H9 (cell line): ENCODE measurements at regions not wholly inside any gene's neighbourhood (a gene's known extent, or its start where the extent isn't known, plus 50 kb on each side); places are given as distances from the start of the nearest gene placed in this dataset.

Experiments used
- DNase-seq: peaks from one replicate; pipeline ENCODE4 v3.0.0-alpha.2; 2017
- H2AFZ ChIP-seq: one replicate; pipeline ENCODE4 v1.6.1; 2013; ENCODE audit warnings: mild to moderate bottlenecking, low read length, control low read depth, moderate library complexity
- H2AK5ac ChIP-seq: 2 replicates; pipeline ENCODE4 v1.6.1; 2013; ENCODE audit warnings: low read length, control low read depth, mixed read lengths; ENCODE audit not compliant: insufficient read length
- H2BK120ac ChIP-seq: one replicate; pipeline ENCODE4 v1.6.1; 2013; ENCODE audit warnings: low read depth, mild to moderate bottlenecking, low read length, control low read depth, inconsistent platforms; ENCODE audit not compliant: poor library complexity, severe bottlenecking
- H2BK12ac ChIP-seq: 2 replicates; pipeline ENCODE4 v1.6.1; 2013; ENCODE audit warnings: low read length, control low read depth, mixed read lengths, low read depth; ENCODE audit not compliant: insufficient read length
- H2BK15ac ChIP-seq: 2 replicates; pipeline ENCODE4 v1.6.1; 2013; ENCODE audit warnings: low read depth, low read length, control low read depth
- H2BK20ac ChIP-seq: one replicate; pipeline ENCODE4 v1.6.1; 2013; ENCODE audit warnings: low read depth, mild to moderate bottlenecking, low read length, control low read depth, inconsistent platforms; ENCODE audit not compliant: poor library complexity, severe bottlenecking
- H2BK5ac ChIP-seq: 2 replicates; pipeline ENCODE4 v1.6.1; 2013; ENCODE audit warnings: low read length, control low read depth, mixed read lengths; ENCODE audit not compliant: insufficient read length
- H3K14ac ChIP-seq: 2 replicates; pipeline ENCODE4 v1.6.1; 2013; ENCODE audit warnings: low read length, control low read depth; ENCODE audit not compliant: insufficient read depth
- H3K18ac ChIP-seq: 2 replicates; pipeline ENCODE4 v1.6.1; 2013; ENCODE audit warnings: low read depth, mild to moderate bottlenecking, mixed read lengths, low read length, control low read depth; ENCODE audit not compliant: insufficient read length
- H3K23ac ChIP-seq: 2 replicates; pipeline ENCODE4 v1.6.1; 2013; ENCODE audit warnings: low read length, control low read depth, mixed read lengths, low read depth; ENCODE audit not compliant: insufficient read length
- H3K23me2 ChIP-seq: 2 replicates; pipeline ENCODE4 v1.6.1; 2013; ENCODE audit warnings: low read depth, mild to moderate bottlenecking, mixed read lengths, low read length, control low read depth; ENCODE audit not compliant: insufficient read length, poor library complexity, severe bottlenecking
- H3K27ac ChIP-seq: 2 replicates; pipeline ENCODE4 v1.5.1; 2013; ENCODE audit warnings: low read length, control low read depth, mixed read lengths, low read depth; ENCODE audit not compliant: insufficient read length
- H3K27me3 ChIP-seq: 2 replicates; pipeline ENCODE4 v1.6.1; 2013; ENCODE audit warnings: low read length, control low read depth, inconsistent platforms; ENCODE audit not compliant: insufficient read depth
- H3K4ac ChIP-seq: 2 replicates; pipeline ENCODE4 v1.6.1; 2013; ENCODE audit warnings: low read depth, mild to moderate bottlenecking, control low read depth, inconsistent platforms, low read length, moderate library complexity
- H3K4me1 ChIP-seq: 2 replicates; pipeline ENCODE4 v1.6.1; 2013; ENCODE audit warnings: low read length, control low read depth, inconsistent platforms; ENCODE audit not compliant: insufficient read depth
- H3K4me2 ChIP-seq: 2 replicates; pipeline ENCODE4 v1.6.1; 2013; ENCODE audit warnings: low read length, control low read depth, mixed read lengths; ENCODE audit not compliant: insufficient read length, insufficient read depth
- H3K56ac ChIP-seq: 2 replicates; pipeline ENCODE4 v1.6.1; 2013; ENCODE audit warnings: low read depth, mild to moderate bottlenecking, mixed read lengths, low read length, control low read depth; ENCODE audit not compliant: insufficient read length
- H3K79me1 ChIP-seq: 2 replicates; pipeline ENCODE4 v1.6.1; 2013; ENCODE audit warnings: low read depth, mild to moderate bottlenecking, moderate library complexity, low read length, control low read depth, inconsistent platforms; ENCODE audit not compliant: insufficient read depth, poor library complexity, severe bottlenecking
- H3K79me2 ChIP-seq: 2 replicates; pipeline ENCODE4 v1.6.1; 2013; ENCODE audit warnings: low read length, control low read depth, inconsistent platforms; ENCODE audit not compliant: insufficient read depth
- H3K9ac ChIP-seq: 2 replicates; pipeline ENCODE4 v1.6.1; 2013; ENCODE audit warnings: low read length, control low read depth, mixed read lengths; ENCODE audit not compliant: insufficient read length; ENCODE audit errors: extremely low read depth
- H3K9me3 ChIP-seq: one replicate; pipeline ENCODE4 v1.6.1; 2013; ENCODE audit warnings: low read depth, low read length, inconsistent platforms; ENCODE audit not compliant: control insufficient read depth
- H3T11ph ChIP-seq: one replicate; pipeline ENCODE4 v1.6.1; 2013; ENCODE audit warnings: mild to moderate bottlenecking, low read length, control low read depth, inconsistent platforms
- H4K20me1 ChIP-seq: one replicate; pipeline ENCODE4 v1.6.1; 2013; ENCODE audit not compliant: control insufficient read depth, insufficient read length, insufficient read depth
- H4K5ac ChIP-seq: 2 replicates; pipeline ENCODE4 v1.6.1; 2013; ENCODE audit warnings: low read depth, mild to moderate bottlenecking, mixed read lengths, low read length, control low read depth; ENCODE audit not compliant: insufficient read length
- H4K8ac ChIP-seq: replicated peaks from 2 replicates; pipeline ENCODE4 v1.6.1; 2013; ENCODE audit warnings: low read length, control low read depth, mixed read lengths, low read depth; ENCODE audit not compliant: insufficient read length
- H4K91ac ChIP-seq: 2 replicates; pipeline ENCODE4 v1.6.1; 2013; ENCODE audit warnings: low read depth, mild to moderate bottlenecking, moderate library complexity, mixed read lengths, low read length, control low read depth; ENCODE audit not compliant: insufficient read length
- H3K27ac Mint-ChIP-seq, 3 experiments: 2 replicates in 2 of 3; 3 replicates in 1 of 3; pipeline ENCODE4 v1.8.0; 2020 to 2021; ENCODE audit warnings: mixed read lengths in 3 of 3, mild to moderate bottlenecking in 1 of 3, moderate library complexity in 1 of 3
- H3K27me3 Mint-ChIP-seq: 2 replicates; pipeline ENCODE4 v1.8.0; 2021; ENCODE audit warnings: low read depth, mild to moderate bottlenecking, moderate library complexity, mixed read lengths
- H3K36me3 Mint-ChIP-seq, 3 experiments: 2 replicates in 2 of 3; 3 replicates in 1 of 3; pipeline ENCODE4 v1.8.0; 2020 to 2021; ENCODE audit warnings: low read depth in 3 of 3, mixed read lengths in 3 of 3; ENCODE audit not compliant: insufficient read depth in 1 of 3
- H3K4me1 Mint-ChIP-seq, 2 experiments: 2 replicates each; pipeline ENCODE4 v1.8.0; 2020; ENCODE audit warnings: mixed read lengths in 2 of 2
- H3K4me3 Mint-ChIP-seq, 2 experiments: 2 replicates in 1 of 2; 3 replicates in 1 of 2; pipeline ENCODE4 v1.8.0; 2020 to 2021; ENCODE audit warnings: mild to moderate bottlenecking in 2 of 2, mixed read lengths in 2 of 2, moderate library complexity in 1 of 2
- H3K9me3 Mint-ChIP-seq, 2 experiments: 2 replicates in 1 of 2; 3 replicates in 1 of 2; pipeline ENCODE4 v1.8.0; 2020; ENCODE audit warnings: mild to moderate bottlenecking in 2 of 2, mixed read lengths in 2 of 2, moderate library complexity in 1 of 2
- WGBS: extraction: QIAGEN DNeasy Blood & Tissue Kit; methylation state at CpG from one replicate; pipeline ENCODE4 v1.1.7; 2013; ENCODE audit warnings: missing lambda C conversion rate, low lambda C conversion rate, mixed read lengths; ENCODE audit not compliant: insufficient read length; ENCODE audit errors: extremely low coverage; 5-methylcytosine and 5-hydroxymethylcytosine counted together
- TF ChIP-seq, protein P1 (sequence below): fragments of 200-600 bp; sonication (generic); conservative IDR thresholded peaks from 3 replicates; pipeline ENCODE4 v1.8.0; 2021; ENCODE audit warnings: antibody characterized with exemption, mild to moderate bottlenecking

DNA sequence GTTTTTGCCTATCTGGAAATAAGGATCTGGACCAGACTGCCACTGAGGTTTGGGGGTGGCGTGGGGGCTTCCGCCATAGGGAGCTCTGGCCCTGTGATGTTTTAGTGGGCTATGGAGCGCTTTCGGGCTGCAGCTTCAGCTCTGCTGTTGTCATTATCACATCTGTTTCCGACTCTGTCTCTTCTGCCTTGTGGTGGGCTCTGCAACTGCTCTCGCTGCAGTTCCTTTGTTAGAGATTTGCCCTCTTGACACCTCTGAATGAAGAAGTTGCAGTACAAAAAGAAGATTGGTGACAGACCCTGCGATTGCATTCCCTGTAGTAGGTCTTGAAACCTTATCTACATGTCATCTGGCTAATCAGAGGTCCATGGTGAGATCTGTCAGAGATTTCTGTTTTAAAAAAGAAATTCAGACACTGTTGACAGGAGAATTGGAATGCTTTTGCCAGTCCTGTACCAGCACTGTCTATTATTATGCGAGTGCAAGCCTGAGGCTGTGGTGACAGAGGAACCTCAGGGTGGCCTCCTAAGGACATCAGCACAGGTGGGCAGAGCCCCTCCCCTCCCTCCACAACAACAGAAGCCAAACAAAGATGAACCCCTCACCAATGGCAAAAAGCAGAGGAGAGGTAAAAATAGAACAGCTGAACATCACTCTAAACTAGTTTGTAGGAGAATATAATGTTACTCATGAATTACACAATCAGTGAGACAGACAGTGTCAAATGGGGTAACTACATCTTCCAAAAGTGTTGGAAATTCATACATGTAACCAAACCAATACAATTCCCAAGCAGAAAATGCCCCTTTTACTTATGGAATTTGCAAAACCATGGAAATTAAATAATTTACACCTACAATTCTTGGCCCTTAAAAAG, 63.5 kb upstream of the DEFB112 start:
- H2BK20ac ChIP-seq = no peak overlapping the region
- H3K27me3 ChIP-seq = no peaks in the 10 kb centered on the region
- H3K4me1 Mint-ChIP-seq = peaks cover 21% of the 10 kb centered on the region in 2 experiments
- no peaks in the 10 kb centered on the region for H3K9me3 ChIP-seq
- H3K27me3 Mint-ChIP-seq = no peaks in the 10 kb centered on the region
- no peak overlapping the region for H4K5ac ChIP-seq
- no peaks in the 10 kb centered on the region for H3K23me2 ChIP-seq
- no peak for DNase-seq
- H2AK5ac ChIP-seq = no peak overlapping the region
- H2BK120ac ChIP-seq = no peak overlapping the region
- no peak overlapping the region for H2AFZ ChIP-seq
- H3K4ac ChIP-seq = no peak overlapping the region
- no peaks in the 10 kb centered on the region for H3K9me3 Mint-ChIP-seq
- H3K9ac ChIP-seq = no peak overlapping the region
- TF ChIP-seq, protein P1, sequence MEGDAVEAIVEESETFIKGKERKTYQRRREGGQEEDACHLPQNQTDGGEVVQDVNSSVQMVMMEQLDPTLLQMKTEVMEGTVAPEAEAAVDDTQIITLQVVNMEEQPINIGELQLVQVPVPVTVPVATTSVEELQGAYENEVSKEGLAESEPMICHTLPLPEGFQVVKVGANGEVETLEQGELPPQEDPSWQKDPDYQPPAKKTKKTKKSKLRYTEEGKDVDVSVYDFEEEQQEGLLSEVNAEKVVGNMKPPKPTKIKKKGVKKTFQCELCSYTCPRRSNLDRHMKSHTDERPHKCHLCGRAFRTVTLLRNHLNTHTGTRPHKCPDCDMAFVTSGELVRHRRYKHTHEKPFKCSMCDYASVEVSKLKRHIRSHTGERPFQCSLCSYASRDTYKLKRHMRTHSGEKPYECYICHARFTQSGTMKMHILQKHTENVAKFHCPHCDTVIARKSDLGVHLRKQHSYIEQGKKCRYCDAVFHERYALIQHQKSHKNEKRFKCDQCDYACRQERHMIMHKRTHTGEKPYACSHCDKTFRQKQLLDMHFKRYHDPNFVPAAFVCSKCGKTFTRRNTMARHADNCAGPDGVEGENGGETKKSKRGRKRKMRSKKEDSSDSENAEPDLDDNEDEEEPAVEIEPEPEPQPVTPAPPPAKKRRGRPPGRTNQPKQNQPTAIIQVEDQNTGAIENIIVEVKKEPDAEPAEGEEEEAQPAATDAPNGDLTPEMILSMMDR = no peak
- H3K23ac ChIP-seq = no peak overlapping the region
- no peak overlapping the region for H3K27ac ChIP-seq
- H3T11ph ChIP-seq = no peak overlapping the region
- H2BK15ac ChIP-seq = no peak overlapping the region
- no peak overlapping the region for H3K4me2 ChIP-seq
- peaks cover 4% of the 10 kb centered on the region; the same call in 1 of the 2 replicates for H3K4me1 ChIP-seq
- H3K79me1 ChIP-seq = no peaks in the 10 kb centered on the region
- no peak overlapping the region for H3K18ac ChIP-seq
- H3K27ac Mint-ChIP-seq = peak overlapping the region in 1 of 3 experiments; percentile 51; a peak in 1 of 7 replicates
- H2BK5ac ChIP-seq = no peak overlapping the region
- H3K4me3 Mint-ChIP-seq = no peak overlapping the region
- no peak overlapping the region for H4K91ac ChIP-seq
- H3K79me2 ChIP-seq = no peaks in the 10 kb centered on the region
- H3K14ac ChIP-seq = no peak overlapping the region
- no peaks in the 10 kb centered on the region for H3K36me3 Mint-ChIP-seq
- H4K8ac ChIP-seq = no peak overlapping the region
- WGBS = no CpG with 5 or more reads among the region's 8 CpGs
- H2BK12ac ChIP-seq = no peak overlapping the region
- no peaks in the 10 kb centered on the region for H4K20me1 ChIP-seq
- H3K56ac ChIP-seq = no peak overlapping the region
